ENCODE measurements at regions not wholly inside any gene's neighbourhood (a gene's known extent, or its start where the extent isn't known, plus 50 kb on each side); places are given as distances from the start of the nearest gene placed in this dataset.
"Not testable (repeated sequence)": the region's sequence is repeated elsewhere in the genome, so short reads cannot be mapped to it uniquely, and the experiment has no call there.

DNA sequence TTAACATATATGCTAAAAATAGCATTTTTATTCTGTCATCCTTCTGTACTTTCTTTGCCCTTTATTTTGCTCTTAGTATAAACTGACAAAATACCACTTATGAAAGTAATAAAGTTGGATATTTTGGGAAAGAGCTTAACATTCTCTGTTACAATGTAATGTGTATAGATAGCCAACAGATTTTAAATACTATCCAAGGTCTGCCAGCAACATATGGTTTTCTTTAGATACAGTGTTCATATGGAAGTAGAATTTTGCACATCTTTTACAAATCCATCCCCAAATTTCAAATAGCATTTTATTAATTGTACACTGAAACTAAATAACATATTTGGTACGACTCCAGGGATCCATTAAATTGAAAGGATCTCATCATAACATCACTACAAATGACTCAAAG, 268.6 kb upstream of the PCDH18 start:
- Histone ChIP-seq H3K4me1 (ENCODE audit: insufficient read depth) (no peaks in the 10 kb centered on the region), H3K36me3 (ENCODE audit: insufficient read depth) (no peaks in the 10 kb centered on the region), H3K4me3 (ENCODE audit: low read depth, low read length) (no peak overlapping the region), H3K27ac (ENCODE audit: low read depth) (no peak overlapping the region)
- no peak for DNase-seq (ENCODE audit: extremely low spot score)
- WGBS: 59% methylated on average over 1 of the region's 1 CpG

DNA sequence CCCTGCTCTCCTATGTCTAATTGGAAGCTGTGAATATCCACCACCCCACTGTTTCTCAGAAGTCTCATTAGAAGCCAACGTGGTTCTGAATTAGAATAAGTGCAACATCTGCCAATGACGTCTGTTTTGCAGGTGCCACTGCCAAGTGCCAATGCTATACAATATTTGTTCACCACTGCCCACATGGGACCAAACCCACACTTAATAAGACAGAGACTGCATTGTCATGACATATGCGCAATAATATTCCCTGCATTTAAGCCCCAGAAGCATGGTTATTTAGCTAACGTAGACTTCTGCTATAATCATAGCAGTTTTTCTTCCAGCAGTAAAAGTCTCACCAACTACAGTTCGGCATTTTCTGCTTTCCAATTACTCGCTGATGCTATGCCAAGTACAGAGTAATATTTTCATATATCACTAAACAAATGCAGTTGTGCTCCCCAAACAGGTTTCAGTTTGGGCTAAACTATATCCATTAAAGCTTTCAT, 262.5 kb upstream of the PCDH18 start:
- WGBS: 34% methylated on average over 6 of the region's 6 CpGs
- H3K4me3 ChIP-seq (ENCODE audit: low read depth, low read length): no peak overlapping the region
- DNase-seq (ENCODE audit: extremely low spot score): no peak
- no peak overlapping the region for H3K27ac ChIP-seq (ENCODE audit: low read depth)
- H3K4me1 ChIP-seq (ENCODE audit: insufficient read depth): no peaks in the 10 kb centered on the region
- H3K36me3 ChIP-seq (ENCODE audit: insufficient read depth): no peaks in the 10 kb centered on the region

DNA sequence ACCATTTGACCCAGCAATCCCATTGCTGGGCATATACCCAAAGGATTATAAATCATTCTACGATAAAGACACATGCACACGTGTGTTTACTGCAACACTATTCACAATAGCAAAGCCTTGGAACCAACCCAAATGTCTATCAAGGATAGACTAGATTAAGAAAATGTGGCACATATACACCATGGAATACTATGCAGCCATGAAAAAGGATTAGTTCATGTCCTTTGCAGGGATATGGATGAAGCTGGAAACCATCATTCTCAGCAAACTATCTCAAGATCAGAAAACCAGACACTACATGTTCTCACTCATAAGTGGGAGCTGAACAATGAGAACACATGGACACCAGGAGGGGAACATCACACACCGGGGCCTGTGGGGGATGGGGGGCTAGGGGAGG, 257.0 kb upstream of the PCDH18 start:
- H3K27ac ChIP-seq (ENCODE audit: low read depth); H3K36me3 ChIP-seq (ENCODE audit: insufficient read depth); DNase-seq (ENCODE audit: extremely low spot score); H3K4me1 ChIP-seq (ENCODE audit: insufficient read depth); H3K4me3 ChIP-seq (ENCODE audit: low read depth, low read length): not testable (repeated sequence)
- WGBS: 82% methylated on average over 3 of the region's 3 CpGs

DNA sequence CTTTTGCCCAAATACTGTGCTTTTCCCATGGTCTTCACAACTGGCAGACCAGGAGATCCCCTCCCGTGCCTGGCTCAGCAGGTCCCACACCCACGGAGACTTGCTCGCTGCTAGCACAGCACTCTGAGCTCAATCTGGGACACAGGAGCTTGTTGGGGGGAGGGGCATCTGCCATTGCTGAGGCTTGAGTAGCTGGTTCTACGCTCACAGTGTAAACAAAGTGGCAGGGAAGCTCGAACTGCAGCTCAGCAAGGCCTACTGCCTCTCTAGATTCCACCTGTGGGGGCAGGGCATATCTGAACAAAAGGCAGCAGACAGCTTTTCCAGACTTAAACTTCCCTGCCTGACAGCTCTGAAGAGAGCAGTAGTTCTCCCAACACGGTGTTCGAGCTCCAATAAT, 251.6 kb upstream of the PCDH18 start:
- not testable (repeated sequence) for DNase-seq (ENCODE audit: extremely low spot score); H3K27ac ChIP-seq (ENCODE audit: low read depth); H3K36me3 ChIP-seq (ENCODE audit: insufficient read depth); H3K4me3 ChIP-seq (ENCODE audit: low read depth, low read length); H3K4me1 ChIP-seq (ENCODE audit: insufficient read depth)
- 71% methylated on average over 7 of the region's 7 CpGs for WGBS

DNA sequence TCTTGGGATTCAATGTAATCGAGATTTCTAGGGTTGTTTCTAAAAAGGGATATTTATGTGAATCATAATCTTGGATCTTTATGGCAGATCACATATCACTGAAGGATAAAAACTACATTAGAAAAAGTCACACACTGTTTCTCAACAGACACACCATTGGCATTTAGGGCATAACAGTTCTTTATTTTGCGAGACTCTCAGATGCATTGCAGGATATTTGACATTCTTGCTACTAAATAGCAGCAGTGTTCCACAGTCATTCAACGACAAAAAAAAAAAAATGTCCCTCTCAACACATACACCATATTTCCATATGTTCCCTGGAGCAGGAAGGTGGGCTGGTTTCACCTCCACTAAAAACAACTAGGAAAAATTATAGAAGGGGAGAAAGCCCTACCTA, 243.4 kb upstream of the PCDH18 start:
- no peak for DNase-seq (ENCODE audit: extremely low spot score)
- 40% methylated on average over 3 of the region's 3 CpGs for WGBS
- no peaks in the 10 kb centered on the region for H3K4me1 ChIP-seq (ENCODE audit: insufficient read depth)
- no peaks in the 10 kb centered on the region for H3K36me3 ChIP-seq (ENCODE audit: insufficient read depth)
- no peak overlapping the region for H3K4me3 ChIP-seq (ENCODE audit: low read depth, low read length)
- H3K27ac ChIP-seq (ENCODE audit: low read depth): no peak overlapping the region

DNA sequence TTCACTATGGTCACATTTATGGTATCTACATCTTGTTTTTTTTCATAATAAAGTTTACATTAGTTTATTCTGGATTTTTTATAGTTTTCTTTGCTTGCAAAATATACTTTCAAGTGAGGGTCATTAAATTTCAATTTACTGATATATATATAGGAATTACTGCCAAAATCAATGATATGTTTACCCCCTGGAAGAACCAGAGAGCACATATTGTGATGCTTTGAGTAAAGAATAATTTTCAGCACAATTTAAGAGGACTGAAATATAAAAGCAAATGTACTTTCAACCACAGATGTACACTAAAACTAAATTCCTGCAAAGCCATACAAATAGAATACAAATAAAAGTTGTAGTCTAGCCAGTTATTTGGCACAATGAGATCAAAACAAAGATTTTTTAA, 242.2 kb upstream of the PCDH18 start:
- Histone ChIP-seq H3K4me3 (ENCODE audit: low read depth, low read length) (no peak overlapping the region), H3K36me3 (ENCODE audit: insufficient read depth) (no peaks in the 10 kb centered on the region), H3K27ac (ENCODE audit: low read depth) (no peak overlapping the region), H3K4me1 (ENCODE audit: insufficient read depth) (no peaks in the 10 kb centered on the region)
- no peak for DNase-seq (ENCODE audit: extremely low spot score)

DNA sequence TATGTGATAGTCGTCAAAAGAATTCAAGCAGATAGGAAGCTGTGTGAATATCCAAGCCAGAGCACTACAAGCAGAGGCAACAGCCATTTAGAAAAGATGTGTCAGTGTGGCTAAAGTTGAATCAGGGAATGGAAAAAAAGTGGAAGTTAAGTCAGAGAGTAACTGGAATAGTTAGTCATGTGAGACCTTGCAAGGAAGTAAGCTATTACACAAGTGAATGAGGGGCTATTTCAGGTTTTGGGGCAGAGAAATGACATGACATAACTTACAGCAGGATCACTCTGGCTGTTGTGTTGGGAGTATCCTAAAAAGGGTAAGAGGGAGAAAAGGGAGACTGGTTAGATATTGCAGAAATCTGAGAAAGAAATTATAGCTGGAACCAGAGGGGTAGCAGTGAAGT, 236.6 kb upstream of the PCDH18 start:
- WGBS: 87% methylated on average over 1 of the region's 1 CpG
- no peak overlapping the region for H3K27ac ChIP-seq (ENCODE audit: low read depth)

DNA sequence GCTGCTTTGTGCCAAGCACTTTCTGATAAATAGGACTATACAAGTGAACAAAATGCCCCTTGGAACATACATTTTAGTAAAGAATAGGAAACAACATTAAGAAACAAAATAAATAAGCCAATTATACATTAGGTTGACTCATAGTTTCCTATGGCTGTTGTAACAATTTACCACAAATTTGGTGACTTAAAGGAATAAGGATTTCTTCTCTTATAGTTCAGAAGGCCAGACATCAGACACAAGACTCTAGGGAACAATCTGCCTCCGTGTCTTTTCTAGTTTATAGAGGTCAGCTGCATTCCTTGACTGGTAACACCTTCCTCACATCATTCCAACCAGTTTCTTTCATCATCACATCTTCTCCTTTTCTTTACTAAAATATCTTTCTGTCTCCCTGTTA, 235.9 kb upstream of the PCDH18 start:
- Histone ChIP-seq H3K36me3 (ENCODE audit: insufficient read depth) (no peaks in the 10 kb centered on the region), H3K4me3 (ENCODE audit: low read depth, low read length) (no peak overlapping the region), H3K27ac (ENCODE audit: low read depth) (no peak overlapping the region), H3K4me1 (ENCODE audit: insufficient read depth) (no peaks in the 10 kb centered on the region)
- WGBS: 45% methylated on average over 1 of the region's 1 CpG
- DNase-seq (ENCODE audit: extremely low spot score): no peak

More for the DNA sequence above, 236.6 kb upstream of the PCDH18 start:
- Histone ChIP-seq H3K4me3 (ENCODE audit: low read depth, low read length) (no peak overlapping the region), H3K36me3 (ENCODE audit: insufficient read depth) (no peaks in the 10 kb centered on the region), H3K4me1 (ENCODE audit: insufficient read depth) (no peaks in the 10 kb centered on the region)
- DNase-seq (ENCODE audit: extremely low spot score): no peak

DNA sequence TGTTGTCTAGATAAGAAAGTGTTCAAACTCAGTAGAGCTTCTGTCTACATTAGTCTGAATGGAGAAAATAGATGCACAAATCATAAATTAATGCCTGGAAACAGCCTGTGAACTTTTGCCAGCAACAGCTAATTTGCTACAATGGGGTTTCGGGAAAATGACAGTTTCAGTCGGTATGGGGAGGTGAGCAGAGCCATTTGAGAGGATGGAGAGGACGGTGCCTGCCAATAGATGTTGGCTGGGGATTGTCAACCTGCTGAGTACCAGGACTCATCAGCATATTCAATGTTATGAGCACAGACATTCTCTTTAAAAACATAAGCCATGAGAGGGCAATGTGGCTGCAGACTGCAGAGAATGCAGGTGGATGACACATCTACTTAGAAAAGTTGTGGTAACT, 230.3 kb upstream of the PCDH18 start:
- 92% methylated on average over 3 of the region's 3 CpGs for WGBS
- no peaks in the 10 kb centered on the region for H3K4me1 ChIP-seq (ENCODE audit: insufficient read depth)
- H3K27ac ChIP-seq (ENCODE audit: low read depth): no peak overlapping the region
- no peak overlapping the region for H3K4me3 ChIP-seq (ENCODE audit: low read depth, low read length)
- H3K36me3 ChIP-seq (ENCODE audit: insufficient read depth): no peaks in the 10 kb centered on the region
- DNase-seq (ENCODE audit: extremely low spot score): no peak

DNA sequence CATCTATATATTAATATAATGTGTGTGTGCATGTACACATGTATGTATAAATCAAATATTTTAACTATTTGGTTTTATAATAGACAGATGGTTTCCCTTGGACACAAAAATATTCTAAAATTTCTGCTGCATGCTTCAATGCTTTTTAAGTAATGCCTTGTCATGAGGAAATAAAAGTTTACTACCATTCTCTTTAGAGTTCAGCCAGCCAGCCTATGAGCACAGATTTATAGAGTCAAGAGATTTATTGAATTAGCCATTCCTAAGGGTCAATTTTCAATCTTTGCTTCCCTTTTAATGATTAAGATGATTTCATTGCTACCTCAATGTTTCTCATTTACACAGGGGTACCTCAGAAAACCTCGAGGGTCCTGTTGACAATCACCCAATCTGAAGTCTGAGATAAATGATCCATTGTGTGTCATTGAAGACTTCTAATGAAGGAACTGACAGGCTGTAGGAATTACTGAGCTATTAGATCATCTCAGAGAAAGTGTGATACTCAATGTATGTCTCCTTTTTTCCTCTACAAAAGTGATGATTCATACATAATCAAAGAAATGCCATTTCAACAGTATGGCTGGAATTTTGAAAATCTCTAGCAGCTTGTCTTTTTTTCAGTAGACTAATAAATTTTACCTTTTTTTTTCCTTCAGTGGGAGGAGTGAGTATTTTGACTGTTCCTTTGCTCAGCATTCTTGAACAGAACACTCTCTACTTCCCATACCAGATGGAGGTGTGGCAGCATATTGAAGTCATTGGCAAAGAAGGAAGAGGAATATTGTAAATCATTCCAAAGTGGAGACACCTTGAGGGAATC, 222.6 kb upstream of the PCDH18 start:
- Histone ChIP-seq H3K4me1 (ENCODE audit: insufficient read depth) (no peaks in the 10 kb centered on the region), H3K27ac (ENCODE audit: low read depth) (no peak overlapping the region), H3K4me3 (ENCODE audit: low read depth, low read length) (no peak overlapping the region), H3K36me3 (ENCODE audit: insufficient read depth) (no peaks in the 10 kb centered on the region)
- no peak for DNase-seq (ENCODE audit: extremely low spot score)
- WGBS: 30% methylated on average over 1 of the region's 1 CpG

DNA sequence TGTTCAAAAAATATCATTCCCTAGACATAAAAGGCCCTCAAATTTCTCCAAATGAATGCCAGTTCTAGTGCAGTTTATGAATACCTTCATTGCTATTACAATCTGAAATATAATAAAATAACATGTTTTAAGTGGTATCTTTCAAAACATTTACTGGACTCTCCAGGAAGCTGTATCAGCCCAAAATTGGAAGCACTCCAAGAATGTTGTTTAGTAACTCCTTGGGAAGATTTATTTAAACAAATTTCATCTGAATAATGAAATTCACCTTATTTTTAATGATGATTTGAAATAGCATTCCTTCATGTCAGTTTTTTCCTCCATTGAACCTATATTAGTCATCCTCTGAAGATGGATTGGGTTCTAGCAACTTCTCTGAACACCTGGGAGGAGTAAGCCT, 217.2 kb upstream of the PCDH18 start:
- Histone ChIP-seq H3K27ac (ENCODE audit: low read depth) (no peak overlapping the region), H3K4me1 (ENCODE audit: insufficient read depth) (no peaks in the 10 kb centered on the region), H3K4me3 (ENCODE audit: low read depth, low read length) (no peak overlapping the region), H3K36me3 (ENCODE audit: insufficient read depth) (no peaks in the 10 kb centered on the region)
- no peak for DNase-seq (ENCODE audit: extremely low spot score)

DNA sequence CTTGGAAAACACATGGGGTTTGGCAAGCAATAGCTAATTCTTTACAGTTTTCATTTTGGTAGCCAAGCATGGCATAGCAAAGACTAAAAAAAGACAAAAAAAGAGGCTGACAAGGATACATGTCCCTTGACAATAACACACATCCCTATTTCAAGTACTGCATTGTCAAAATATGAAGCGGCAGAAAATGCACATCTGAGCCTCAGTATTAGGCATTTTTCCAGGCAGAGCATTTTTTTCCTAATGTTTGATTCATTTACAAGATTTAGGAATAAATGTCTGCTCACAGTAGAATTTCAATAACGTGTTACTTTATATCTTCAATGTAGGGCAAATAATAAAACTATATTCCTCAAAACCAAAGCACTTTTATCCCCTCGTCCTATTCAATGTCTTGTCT, 216.3 kb upstream of the PCDH18 start:
- DNase-seq (ENCODE audit: extremely low spot score): no peak
- Histone ChIP-seq H3K36me3 (ENCODE audit: insufficient read depth) (no peaks in the 10 kb centered on the region), H3K4me1 (ENCODE audit: insufficient read depth) (no peaks in the 10 kb centered on the region), H3K27ac (ENCODE audit: low read depth) (no peak overlapping the region), H3K4me3 (ENCODE audit: low read depth, low read length) (no peak overlapping the region)
- 59% methylated on average over 3 of the region's 3 CpGs for WGBS

DNA sequence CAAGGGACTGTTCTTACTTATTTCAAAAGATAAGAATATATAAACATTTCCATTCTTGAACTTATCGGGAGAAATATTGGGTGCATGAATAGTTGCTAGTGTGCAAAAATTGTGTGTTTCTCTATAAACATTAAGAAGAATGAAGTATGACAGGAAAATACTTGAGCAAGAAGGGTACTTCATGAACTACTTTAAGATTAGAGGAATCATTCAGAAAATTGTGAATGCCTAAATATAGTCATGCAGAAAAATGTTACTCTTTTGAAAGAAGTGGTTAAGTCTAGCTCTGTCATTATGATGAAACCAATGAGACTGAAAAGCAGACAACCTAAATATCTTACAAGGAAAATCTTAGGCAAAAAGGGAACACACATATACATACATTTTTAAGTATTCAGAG, 207.8 kb upstream of the PCDH18 start:
- Histone ChIP-seq H3K36me3 (ENCODE audit: insufficient read depth) (no peaks in the 10 kb centered on the region), H3K4me1 (ENCODE audit: insufficient read depth) (no peaks in the 10 kb centered on the region), H3K4me3 (ENCODE audit: low read depth, low read length) (no peak overlapping the region), H3K27ac (ENCODE audit: low read depth) (no peak overlapping the region)
- no peak for DNase-seq (ENCODE audit: extremely low spot score)
- WGBS: 49% methylated on average over 1 of the region's 1 CpG

DNA sequence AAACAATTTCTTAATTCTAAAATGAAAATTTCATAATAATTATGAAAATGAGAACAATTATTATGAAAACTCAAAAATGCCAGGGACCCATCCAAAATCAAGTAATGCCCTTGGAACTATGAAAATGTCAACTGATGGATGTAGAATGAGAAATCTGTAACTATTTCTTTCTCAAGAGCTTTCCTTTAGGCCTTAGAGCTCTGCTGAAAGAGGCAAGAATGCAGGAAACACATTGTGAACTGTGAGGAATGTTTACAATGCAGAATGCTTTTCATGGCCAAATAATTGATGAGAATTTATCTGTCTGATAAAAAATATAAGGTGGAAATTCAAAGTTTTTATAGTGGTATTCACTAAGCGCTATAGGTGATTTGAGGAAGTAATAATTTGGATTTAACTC, 207.1 kb upstream of the PCDH18 start:
- 96% methylated on average over 1 of the region's 1 CpG for WGBS
- H3K36me3 ChIP-seq (ENCODE audit: insufficient read depth): no peaks in the 10 kb centered on the region
- no peak overlapping the region for H3K4me3 ChIP-seq (ENCODE audit: low read depth, low read length)

More for the DNA sequence above, 207.1 kb upstream of the PCDH18 start:
- no peak for DNase-seq (ENCODE audit: extremely low spot score)
- Histone ChIP-seq H3K4me1 (ENCODE audit: insufficient read depth) (no peaks in the 10 kb centered on the region), H3K27ac (ENCODE audit: low read depth) (no peak overlapping the region)
